ENCODE measurements at regions not wholly inside any gene's neighbourhood (a gene's known extent, or its start where the extent isn't known, plus 50 kb on each side); places are given as distances from the start of the nearest gene placed in this dataset.

- WGBS, 2 donors, result 82 to 85% methylated on average over 8 of the region's 8 CpGs
- intact Hi-C loops (cut with DNase I), result no loop called here
- H3K27ac ChIP-seq, result no peak overlapping the region
- FAIRE-seq (no peak), DNase-seq (no peak), ATAC-seq (no peak)
- H3K36me3 ChIP-seq, result no peaks in the 10 kb centered on the region
- H3K27me3 ChIP-seq, result no peaks in the 10 kb centered on the region
- TF ChIP-seq CTCF (IDR thresholded peaks at IDR 0.05), result no peak
- H3K4me3 ChIP-seq, result no peak overlapping the region
- no peaks in the 10 kb centered on the region for H3K9me3 ChIP-seq
- no peaks in the 10 kb centered on the region for H3K4me1 ChIP-seq
These were observed 186.8 kb downstream of the ETS1 start for GRCh38 chr11:128400382-128401203.

- intact Hi-C loops (cut with DNase I), result no loop called here
- Histone ChIP-seq H3K9me3 (no peaks in the 10 kb centered on the region), H3K27me3 (no peaks in the 10 kb centered on the region), H3K4me3 (no peak overlapping the region), H3K4me1 (no peaks in the 10 kb centered on the region), H3K36me3 (no peaks in the 10 kb centered on the region), H3K27ac (no peak overlapping the region)
- FAIRE-seq (no peak), DNase-seq (no peak), ATAC-seq (no peak)
- 69 to 74% methylated on average over 7 of the region's 7 CpGs for WGBS, 2 donors
- no peak for TF ChIP-seq CTCF (IDR thresholded peaks at IDR 0.05)
These were observed 187.9 kb downstream of the ETS1 start for GRCh38 chr11:128399251-128400121.

- intact Hi-C loops (cut with DNase I), result no loop called here
- H3K36me3 ChIP-seq, result no peaks in the 10 kb centered on the region
- H3K4me1 ChIP-seq, result no peaks in the 10 kb centered on the region
- TF ChIP-seq CTCF (IDR thresholded peaks at IDR 0.05), result no peak
- FAIRE-seq (no peak), ATAC-seq (no peak), DNase-seq (no peak)
- H3K27me3 ChIP-seq, result no peaks in the 10 kb centered on the region
- H3K4me3 ChIP-seq, result no peak overlapping the region
- H3K27ac ChIP-seq, result no peak overlapping the region
- WGBS, 2 donors, result 79 to 98% methylated on average over 2 of the region's 2 CpGs
- H3K9me3 ChIP-seq, result no peaks in the 10 kb centered on the region
These were observed 188.7 kb downstream of the ETS1 start for GRCh38 chr11:128398517-128399250.

- Histone ChIP-seq H3K9me3 (no peaks in the 10 kb centered on the region), H3K27ac (no peak overlapping the region), H3K36me3 (no peaks in the 10 kb centered on the region), H3K4me1 (no peaks in the 10 kb centered on the region), H3K27me3 (no peaks in the 10 kb centered on the region), H3K4me3 (no peak overlapping the region)
- TF ChIP-seq CTCF (IDR thresholded peaks at IDR 0.05), result no peak
- FAIRE-seq (no peak), DNase-seq (no peak), ATAC-seq (no peak)
- intact Hi-C loops (cut with DNase I), result no loop called here
- WGBS, 2 donors, result 65 to 85% methylated on average over 3 of the region's 3 CpGs
These were observed 190.0 kb downstream of the ETS1 start for GRCh38 chr11:128397362-128397761.

Measured in pancreas (tissue), 10 donors.